Mesothelial cell of epicardium (in vitro differentiated cells): ENCODE measurements at regions not wholly inside any gene's neighbourhood (a gene's known extent, or its start where the extent isn't known, plus 50 kb on each side); places are given as distances from the start of the nearest gene placed in this dataset.

Source experiments
- DNase-seq, 2 experiments: peaks; one replicate each; pipeline ENCODE4 v3.0.0; 2021; ENCODE audit warnings: low spot score in 2 of 2; ENCODE audit not compliant: unreplicated experiment in 2 of 2
- H3K27ac Mint-ChIP-seq: 2 replicates; pipeline ENCODE4 v1.8.0; 2021; ENCODE audit warnings: mixed read lengths
- H3K27me3 Mint-ChIP-seq: 2 replicates; pipeline ENCODE4 v1.8.0; 2021; ENCODE audit warnings: low read depth, mixed read lengths
- H3K36me3 Mint-ChIP-seq: 2 replicates; pipeline ENCODE4 v1.8.0; 2021; ENCODE audit warnings: mixed read lengths
- H3K4me1 Mint-ChIP-seq: 2 replicates; pipeline ENCODE4 v1.8.0; 2021; ENCODE audit warnings: mixed read lengths
- H3K4me3 Mint-ChIP-seq: 2 replicates; pipeline ENCODE4 v1.8.0; 2021; ENCODE audit warnings: mild to moderate bottlenecking, moderate library complexity, mixed read lengths
- H3K9me3 Mint-ChIP-seq: 2 replicates; pipeline ENCODE4 v1.8.0; 2021; ENCODE audit warnings: mixed read lengths
- TF ChIP-seq, protein P1 (sequence below): fragments of 200-600 bp; sonication (generic); IDR thresholded peaks from one replicate; pipeline ENCODE4 v1.5.0; 2021; ENCODE audit warnings: antibody characterized with exemption; ENCODE audit not compliant: unreplicated experiment

DNA sequence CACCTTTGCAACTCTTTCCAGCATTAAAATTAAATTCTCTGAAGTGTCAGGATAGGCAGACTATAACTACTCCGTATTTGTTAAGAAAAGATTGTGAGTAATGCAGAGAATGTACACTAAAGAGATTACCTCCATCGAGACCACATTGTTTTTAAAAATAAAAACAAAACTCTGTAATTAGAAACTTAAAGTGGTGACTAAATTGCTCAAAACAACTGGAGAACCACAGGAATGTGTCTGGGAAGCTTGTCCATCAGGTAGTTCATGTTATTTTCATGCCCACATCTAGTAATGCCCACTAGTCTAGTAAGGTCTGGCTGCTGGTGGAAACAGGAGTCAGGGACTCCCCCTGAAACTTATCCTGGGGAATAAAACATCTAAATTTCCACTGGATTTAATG, 103.0 kb upstream of the FOXQ1 start:
- H3K9me3 Mint-ChIP-seq: no peaks in the 10 kb centered on the region
- H3K27me3 Mint-ChIP-seq: peaks cover 13% of the 10 kb centered on the region
- H3K27ac Mint-ChIP-seq: no peak overlapping the region
- TF ChIP-seq, protein P1, sequence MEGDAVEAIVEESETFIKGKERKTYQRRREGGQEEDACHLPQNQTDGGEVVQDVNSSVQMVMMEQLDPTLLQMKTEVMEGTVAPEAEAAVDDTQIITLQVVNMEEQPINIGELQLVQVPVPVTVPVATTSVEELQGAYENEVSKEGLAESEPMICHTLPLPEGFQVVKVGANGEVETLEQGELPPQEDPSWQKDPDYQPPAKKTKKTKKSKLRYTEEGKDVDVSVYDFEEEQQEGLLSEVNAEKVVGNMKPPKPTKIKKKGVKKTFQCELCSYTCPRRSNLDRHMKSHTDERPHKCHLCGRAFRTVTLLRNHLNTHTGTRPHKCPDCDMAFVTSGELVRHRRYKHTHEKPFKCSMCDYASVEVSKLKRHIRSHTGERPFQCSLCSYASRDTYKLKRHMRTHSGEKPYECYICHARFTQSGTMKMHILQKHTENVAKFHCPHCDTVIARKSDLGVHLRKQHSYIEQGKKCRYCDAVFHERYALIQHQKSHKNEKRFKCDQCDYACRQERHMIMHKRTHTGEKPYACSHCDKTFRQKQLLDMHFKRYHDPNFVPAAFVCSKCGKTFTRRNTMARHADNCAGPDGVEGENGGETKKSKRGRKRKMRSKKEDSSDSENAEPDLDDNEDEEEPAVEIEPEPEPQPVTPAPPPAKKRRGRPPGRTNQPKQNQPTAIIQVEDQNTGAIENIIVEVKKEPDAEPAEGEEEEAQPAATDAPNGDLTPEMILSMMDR: no peak
- no peak for DNase-seq
- H3K4me3 Mint-ChIP-seq: no peak overlapping the region
- no peaks in the 10 kb centered on the region for H3K4me1 Mint-ChIP-seq
- H3K36me3 Mint-ChIP-seq: no peaks in the 10 kb centered on the region

DNA sequence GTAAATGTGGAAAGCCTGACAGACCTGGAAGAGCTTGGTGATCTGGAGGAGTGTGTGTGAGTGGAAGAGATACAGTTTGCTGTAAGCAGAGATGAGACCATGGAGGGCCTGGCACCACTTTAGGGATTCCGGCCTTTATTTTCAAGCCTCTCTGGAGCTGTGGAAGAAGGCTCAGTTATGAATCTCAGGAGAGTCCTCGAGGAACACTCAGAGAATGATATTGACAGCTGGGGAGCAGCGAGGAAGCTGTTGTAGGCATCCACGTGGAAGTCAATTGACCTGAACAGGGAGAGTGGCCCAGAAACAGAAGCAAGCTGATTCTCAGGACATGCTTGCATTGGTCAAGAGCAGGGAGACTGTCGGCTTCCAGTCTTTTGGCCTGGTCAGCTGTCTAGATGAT, 108.4 kb upstream of the FOXQ1 start:
- Mint-ChIP-seq H3K9me3 (no peaks in the 10 kb centered on the region), H3K4me1 (peaks cover 11% of the 10 kb centered on the region), H3K27ac (no peak overlapping the region), H3K36me3 (no peaks in the 10 kb centered on the region), H3K27me3 (peaks cover 13% of the 10 kb centered on the region), H3K4me3 (no peak overlapping the region)
- no peak for DNase-seq
- TF ChIP-seq, protein P1: no peak

GRCh38 chr6:1202201-1202600, 109.7 kb upstream of the FOXQ1 start:
- H3K4me3 Mint-ChIP-seq: no peak overlapping the region
- peaks cover 11% of the 10 kb centered on the region for H3K27me3 Mint-ChIP-seq
- H3K9me3 Mint-ChIP-seq: no peaks in the 10 kb centered on the region
- TF ChIP-seq, protein P1: no peak
- H3K36me3 Mint-ChIP-seq: no peaks in the 10 kb centered on the region
- no peak for DNase-seq
- H3K4me1 Mint-ChIP-seq: peaks cover 11% of the 10 kb centered on the region
- no peak overlapping the region for H3K27ac Mint-ChIP-seq

- Mint-ChIP-seq H3K4me3 (no peak overlapping the region), H3K27me3 (peaks cover 10% of the 10 kb centered on the region), H3K27ac (no peak overlapping the region)
These were observed 110.2 kb upstream of the FOXQ1 start for GRCh38 chr6:1201547-1202200.

GRCh38 chr6:1200409-1201101, 111.3 kb upstream of the FOXQ1 start:
- Mint-ChIP-seq H3K27me3 (peaks cover 13% of the 10 kb centered on the region), H3K36me3 (no peaks in the 10 kb centered on the region), H3K4me1 (peaks cover 11% of the 10 kb centered on the region), H3K27ac (peak overlapping the region; percentile 37), H3K9me3 (peaks cover 8% of the 10 kb centered on the region), H3K4me3 (no peak overlapping the region)
- TF ChIP-seq, protein P1: no peak
- DNase-seq: no peak

More at GRCh38 chr6:1201547-1202200, 110.2 kb upstream of the FOXQ1 start:
- H3K4me1 Mint-ChIP-seq: peaks cover 11% of the 10 kb centered on the region
- no peaks in the 10 kb centered on the region for H3K9me3 Mint-ChIP-seq
- TF ChIP-seq, protein P1: no peak
- H3K36me3 Mint-ChIP-seq: no peaks in the 10 kb centered on the region
- DNase-seq: no peak
